ENCODE measurements at regions not wholly inside any gene's neighbourhood (a gene's known extent, or its start where the extent isn't known, plus 50 kb on each side); places are given as distances from the start of the nearest gene placed in this dataset.

DNA sequence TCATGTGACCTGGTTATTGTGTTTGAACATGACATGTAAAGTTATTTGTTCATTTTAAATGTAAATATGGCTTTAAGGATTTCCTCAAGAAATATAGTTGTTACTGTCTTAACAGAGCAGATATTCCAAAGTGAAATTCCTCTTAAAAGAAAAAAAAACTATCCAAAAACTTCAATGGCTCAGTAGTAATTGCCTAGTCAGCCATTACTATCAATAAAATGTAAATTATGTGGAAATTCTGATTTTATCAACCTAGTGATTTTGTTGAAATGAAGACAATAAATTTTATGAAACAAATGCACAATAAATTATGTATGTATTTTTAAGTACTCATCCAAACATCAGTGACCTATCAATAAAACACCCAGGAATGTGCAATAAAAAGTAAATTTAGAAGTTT lies 463.3 kb downstream of the TENT5A start:
- Histone ChIP-seq H3K36me3 (ENCODE audit: insufficient read depth) (no peaks in the 10 kb centered on the region), H3K79me2 (replicated peaks; ENCODE audit: insufficient read depth) (no peaks in the 10 kb centered on the region), H3F3A (replicated peaks; ENCODE audit: low read depth) (no peaks in the 10 kb centered on the region), H3K27ac (ENCODE audit: low read depth) (no peak overlapping the region), H4K20me1 (replicated peaks; ENCODE audit: insufficient read depth) (no peaks in the 10 kb centered on the region), H3K4me3 (no peak overlapping the region), H3K27me3 (ENCODE audit: insufficient read depth) (no peaks in the 10 kb centered on the region), H2AFZ (no peak overlapping the region), H3K9me2 (ENCODE audit: insufficient read depth) (no peaks in the 10 kb centered on the region), H3K4me1 (ENCODE audit: insufficient read depth) (no peaks in the 10 kb centered on the region), H3K4me2 (no peak overlapping the region)
- ATAC-seq: no peak
- Mint-ChIP-seq H3K36me3 (ENCODE audit: low read depth) (no peaks in the 10 kb centered on the region), H3K4me3 (no peak overlapping the region), H3K27ac (no peak overlapping the region), H3K9me3 (no peaks in the 10 kb centered on the region; the same call in 1 of the 3 replicates), H3K27me3 (ENCODE audit: insufficient read depth, low read depth, poor library complexity) (no peaks in the 10 kb centered on the region), H3K4me1 (no peaks in the 10 kb centered on the region)
- DNase-seq (ENCODE audit: low spot score): no peak
- no peak for TF ChIP-seq ZNF114 (CRISPR knock-in tag; IDR thresholded peaks at IDR 0.05)
- TF ChIP-seq, protein P1, sequence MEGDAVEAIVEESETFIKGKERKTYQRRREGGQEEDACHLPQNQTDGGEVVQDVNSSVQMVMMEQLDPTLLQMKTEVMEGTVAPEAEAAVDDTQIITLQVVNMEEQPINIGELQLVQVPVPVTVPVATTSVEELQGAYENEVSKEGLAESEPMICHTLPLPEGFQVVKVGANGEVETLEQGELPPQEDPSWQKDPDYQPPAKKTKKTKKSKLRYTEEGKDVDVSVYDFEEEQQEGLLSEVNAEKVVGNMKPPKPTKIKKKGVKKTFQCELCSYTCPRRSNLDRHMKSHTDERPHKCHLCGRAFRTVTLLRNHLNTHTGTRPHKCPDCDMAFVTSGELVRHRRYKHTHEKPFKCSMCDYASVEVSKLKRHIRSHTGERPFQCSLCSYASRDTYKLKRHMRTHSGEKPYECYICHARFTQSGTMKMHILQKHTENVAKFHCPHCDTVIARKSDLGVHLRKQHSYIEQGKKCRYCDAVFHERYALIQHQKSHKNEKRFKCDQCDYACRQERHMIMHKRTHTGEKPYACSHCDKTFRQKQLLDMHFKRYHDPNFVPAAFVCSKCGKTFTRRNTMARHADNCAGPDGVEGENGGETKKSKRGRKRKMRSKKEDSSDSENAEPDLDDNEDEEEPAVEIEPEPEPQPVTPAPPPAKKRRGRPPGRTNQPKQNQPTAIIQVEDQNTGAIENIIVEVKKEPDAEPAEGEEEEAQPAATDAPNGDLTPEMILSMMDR (conservative IDR thresholded peaks at IDR 0.05; ENCODE audit: low read depth in 2 of 2): no peak

DNA sequence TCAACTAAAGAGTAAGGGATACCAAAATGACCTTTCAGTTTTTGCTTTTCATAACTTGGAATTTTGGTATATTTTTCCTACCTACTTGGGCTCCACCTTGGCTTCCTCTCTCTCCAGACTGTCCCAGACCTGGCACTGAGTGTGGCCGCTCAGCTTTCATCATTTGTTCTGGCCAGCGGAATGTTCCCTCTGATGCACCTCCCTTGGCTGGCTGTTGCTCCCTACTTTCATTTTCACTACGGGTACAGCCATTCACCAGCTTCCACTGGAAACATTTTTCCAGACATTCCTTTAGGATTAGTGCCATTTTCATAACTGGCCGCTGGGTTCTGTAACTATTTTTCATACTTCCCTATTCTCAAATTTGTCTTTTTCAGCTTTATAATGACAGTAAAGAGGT lies 487.4 kb downstream of the TENT5A start:
- H3K79me2 ChIP-seq (replicated peaks; ENCODE audit: insufficient read depth): no peaks in the 10 kb centered on the region
- H3K4me1 Mint-ChIP-seq: no peaks in the 10 kb centered on the region
- ATAC-seq: no peak
- TF ChIP-seq, protein P2, sequence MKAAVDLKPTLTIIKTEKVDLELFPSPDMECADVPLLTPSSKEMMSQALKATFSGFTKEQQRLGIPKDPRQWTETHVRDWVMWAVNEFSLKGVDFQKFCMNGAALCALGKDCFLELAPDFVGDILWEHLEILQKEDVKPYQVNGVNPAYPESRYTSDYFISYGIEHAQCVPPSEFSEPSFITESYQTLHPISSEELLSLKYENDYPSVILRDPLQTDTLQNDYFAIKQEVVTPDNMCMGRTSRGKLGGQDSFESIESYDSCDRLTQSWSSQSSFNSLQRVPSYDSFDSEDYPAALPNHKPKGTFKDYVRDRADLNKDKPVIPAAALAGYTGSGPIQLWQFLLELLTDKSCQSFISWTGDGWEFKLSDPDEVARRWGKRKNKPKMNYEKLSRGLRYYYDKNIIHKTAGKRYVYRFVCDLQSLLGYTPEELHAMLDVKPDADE (IDR thresholded peaks at IDR 0.05): no peak
- TF ChIP-seq EZH2 (IDR thresholded peaks at IDR 0.05; ENCODE audit: low read depth, unreplicated experiment): no peak
- no peak for TF ChIP-seq NANOG (IDR thresholded peaks at IDR 0.05; ENCODE audit: borderline replicate concordance)
- no peak for TF ChIP-seq STAT1 (IDR thresholded peaks at IDR 0.05; ENCODE audit: unreplicated experiment)
- TF ChIP-seq, protein P3, sequence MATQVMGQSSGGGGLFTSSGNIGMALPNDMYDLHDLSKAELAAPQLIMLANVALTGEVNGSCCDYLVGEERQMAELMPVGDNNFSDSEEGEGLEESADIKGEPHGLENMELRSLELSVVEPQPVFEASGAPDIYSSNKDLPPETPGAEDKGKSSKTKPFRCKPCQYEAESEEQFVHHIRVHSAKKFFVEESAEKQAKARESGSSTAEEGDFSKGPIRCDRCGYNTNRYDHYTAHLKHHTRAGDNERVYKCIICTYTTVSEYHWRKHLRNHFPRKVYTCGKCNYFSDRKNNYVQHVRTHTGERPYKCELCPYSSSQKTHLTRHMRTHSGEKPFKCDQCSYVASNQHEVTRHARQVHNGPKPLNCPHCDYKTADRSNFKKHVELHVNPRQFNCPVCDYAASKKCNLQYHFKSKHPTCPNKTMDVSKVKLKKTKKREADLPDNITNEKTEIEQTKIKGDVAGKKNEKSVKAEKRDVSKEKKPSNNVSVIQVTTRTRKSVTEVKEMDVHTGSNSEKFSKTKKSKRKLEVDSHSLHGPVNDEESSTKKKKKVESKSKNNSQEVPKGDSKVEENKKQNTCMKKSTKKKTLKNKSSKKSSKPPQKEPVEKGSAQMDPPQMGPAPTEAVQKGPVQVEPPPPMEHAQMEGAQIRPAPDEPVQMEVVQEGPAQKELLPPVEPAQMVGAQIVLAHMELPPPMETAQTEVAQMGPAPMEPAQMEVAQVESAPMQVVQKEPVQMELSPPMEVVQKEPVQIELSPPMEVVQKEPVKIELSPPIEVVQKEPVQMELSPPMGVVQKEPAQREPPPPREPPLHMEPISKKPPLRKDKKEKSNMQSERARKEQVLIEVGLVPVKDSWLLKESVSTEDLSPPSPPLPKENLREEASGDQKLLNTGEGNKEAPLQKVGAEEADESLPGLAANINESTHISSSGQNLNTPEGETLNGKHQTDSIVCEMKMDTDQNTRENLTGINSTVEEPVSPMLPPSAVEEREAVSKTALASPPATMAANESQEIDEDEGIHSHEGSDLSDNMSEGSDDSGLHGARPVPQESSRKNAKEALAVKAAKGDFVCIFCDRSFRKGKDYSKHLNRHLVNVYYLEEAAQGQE (IDR thresholded peaks at IDR 0.05; ENCODE audit: unreplicated experiment): no peak
- TF ChIP-seq EZH2phosphoT487 (IDR thresholded peaks at IDR 0.05; ENCODE audit: unreplicated experiment): no peak
- no peak for TF ChIP-seq POLR2AphosphoS5 (IDR thresholded peaks at IDR 0.05; ENCODE audit: low read depth)
- no peak for TF ChIP-seq CREB1 (CRISPR knock-in tag; IDR thresholded peaks at IDR 0.05; ENCODE audit: low read depth)

More for the DNA sequence above, 487.4 kb downstream of the TENT5A start:
- Histone ChIP-seq H3F3A (replicated peaks; ENCODE audit: low read depth) (no peaks in the 10 kb centered on the region), H2AFZ (no peak overlapping the region), H4K20me1 (replicated peaks; ENCODE audit: insufficient read depth) (no peaks in the 10 kb centered on the region), H3K4me1 (ENCODE audit: insufficient read depth) (no peaks in the 10 kb centered on the region), H3K36me3 (ENCODE audit: insufficient read depth) (no peaks in the 10 kb centered on the region), H3K27ac (ENCODE audit: low read depth) (no peak overlapping the region), H3K4me2 (no peak overlapping the region), H3K9me2 (ENCODE audit: insufficient read depth) (no peaks in the 10 kb centered on the region), H3K27me3 (ENCODE audit: insufficient read depth) (no peaks in the 10 kb centered on the region), H3K4me3 (no peak overlapping the region)
- H3K27ac Mint-ChIP-seq: no peak overlapping the region
- no peaks in the 10 kb centered on the region for H3K36me3 Mint-ChIP-seq (ENCODE audit: low read depth)
- no peak for DNase-seq (ENCODE audit: low spot score)
- no peak overlapping the region for H3K4me3 Mint-ChIP-seq
- peaks cover 2% of the 10 kb centered on the region; the same call in 1 of the 3 replicates for H3K9me3 Mint-ChIP-seq
- peaks cover 1% of the 10 kb centered on the region for H3K27me3 Mint-ChIP-seq (ENCODE audit: insufficient read depth, low read depth, poor library complexity)

Data from GM23338 (cell line).